Panc1 (cell line): ENCODE measurements at regions not wholly inside any gene's neighbourhood (a gene's known extent, or its start where the extent isn't known, plus 50 kb on each side); places are given as distances from the start of the nearest gene placed in this dataset.

ENCODE experiments used
- ATAC-seq: fragments of 200-7000 bp; cut with Tn5 transposase; 2 replicates; pipeline ENCODE4 v1.9.1; 2020; ENCODE audit warnings: mild to moderate bottlenecking, moderate library complexity
- BruUV-seq: library from RNA; stranded (reverse); fragments of 400-500 nt; replicated peaks from 2 replicates; lab custom pipeline; 2021; lab: Mats Ljungman, UMichigan
- CTCF ChIA-PET: fragments of 300-600 bp; sonication (Branson Sonifier 250); formaldehyde crosslinking; loops from one replicate; lab custom pipeline; 2022; ENCODE audit warnings: antibody characterized with exemption; lab: Charles Lee
- POLR2A ChIA-PET: fragments of 300-600 bp; sonication (Branson Sonifier 250); formaldehyde crosslinking; loops from one replicate; lab custom pipeline; 2022; ENCODE audit warnings: antibody characterized with exemption; lab: Charles Lee
- DNase-seq: peaks from one replicate; pipeline ENCODE4 v3.0.0-alpha.2; 2010; ENCODE audit warnings: low read depth, low spot score
- H3K27ac ChIP-seq: 2 replicates; pipeline ENCODE4 v1.5.1; 2011; ENCODE audit warnings: mild to moderate bottlenecking, low read length, inconsistent platforms
- H3K27me3 ChIP-seq: fragments of 200-500 bp; sonication (Bioruptor generic); 2 replicates; pipeline ENCODE4 v1.6.0; 2014; ENCODE audit warnings: low read length, inconsistent platforms; ENCODE audit not compliant: control insufficient read depth, insufficient read depth
- H3K36me3 ChIP-seq: fragments of 200-500 bp; sonication (Bioruptor generic); 2 replicates; pipeline ENCODE4 v1.5.1; 2014; ENCODE audit warnings: inconsistent platforms, mild to moderate bottlenecking, low read length, moderate library complexity; ENCODE audit not compliant: control insufficient read depth, insufficient read depth
- H3K4me1 ChIP-seq: 2 replicates; pipeline ENCODE4 v1.5.1; 2011; ENCODE audit warnings: inconsistent platforms, mild to moderate bottlenecking, low read length, moderate library complexity; ENCODE audit not compliant: control insufficient read depth, insufficient read depth
- H3K4me3 ChIP-seq, 2 experiments: 2 replicates each; pipeline ENCODE4 v1.5.1; 2011 to 2012; ENCODE audit warnings: low read depth in 2 of 2, low read length in 2 of 2, mild to moderate bottlenecking in 2 of 2, inconsistent platforms in 1 of 2, moderate library complexity in 1 of 2
- H3K9me3 ChIP-seq: fragments of 200-500 bp; sonication (Bioruptor generic); 2 replicates; pipeline ENCODE4 v1.5.1; 2014; ENCODE audit warnings: low read depth, mild to moderate bottlenecking, inconsistent platforms, low read length, moderate library complexity; ENCODE audit not compliant: control insufficient read depth, insufficient read depth
- POLR2AphosphoS5 ChIP-seq: IDR thresholded peaks from 2 replicates; pipeline ENCODE4 v1.6.1; 2012; ENCODE audit warnings: mild to moderate bottlenecking, low read depth, low read length, moderate library complexity
- SIN3A ChIP-seq: IDR thresholded peaks from 2 replicates; pipeline ENCODE4 v1.6.1; 2012; ENCODE audit warnings: low read depth, mild to moderate bottlenecking, low read length, moderate library complexity, borderline replicate concordance; ENCODE audit not compliant: insufficient read depth
- TCF7L2 ChIP-seq: IDR thresholded peaks from 2 replicates; pipeline ENCODE4 v1.6.1; 2011; ENCODE audit warnings: mild to moderate bottlenecking, low read depth, low read length, inconsistent platforms
- in situ Hi-C: cut with HindIII; loops from 2 replicates; pipeline ENCODE4 v1.10.0; 2016; ENCODE audit warnings: low sequenced_read_pairs, low pct_unique_long_range_greater_than_20kb
- intact Hi-C: fragments of 100-400 bp; cut with micrococcal nuclease; formaldehyde crosslinking; loops from one replicate; pipeline ENCODE4 v1.10.0; 2022; ENCODE audit not compliant: unreplicated experiment
- TF ChIP-seq, protein P1 (sequence below): fragments of 450-650 bp; IDR thresholded peaks from 2 replicates; pipeline ENCODE4 v1.5.1; 2017; ENCODE audit warnings: mild to moderate bottlenecking
- TF ChIP-seq, protein P2 (sequence below), 2 experiments: IDR thresholded peaks; 2 replicates each; pipeline ENCODE4 v1.6.1; 2011 to 2012; ENCODE audit warnings: low read depth in 2 of 2, control low read depth in 1 of 2, low read length in 1 of 2, mild to moderate bottlenecking in 1 of 2, moderate library complexity in 1 of 2; ENCODE audit not compliant: insufficient read depth in 1 of 2

- DNase-seq (no peak), ATAC-seq (no peak)
- Histone ChIP-seq H3K9me3 (no peaks in the 10 kb centered on the region), H3K27ac (no peak overlapping the region), H3K4me1 (no peaks in the 10 kb centered on the region), H3K4me3 (no peak overlapping the region), H3K27me3 (no peaks in the 10 kb centered on the region), H3K36me3 (no peaks in the 10 kb centered on the region)
- POLR2A ChIA-PET, result no interaction called here
- in situ Hi-C loops, result no loop called here
- no TSS peak for BruUV-seq
- CTCF ChIA-PET, result no interaction called here
- intact Hi-C loops, result no loop called here
- TF ChIP-seq, protein P1, sequence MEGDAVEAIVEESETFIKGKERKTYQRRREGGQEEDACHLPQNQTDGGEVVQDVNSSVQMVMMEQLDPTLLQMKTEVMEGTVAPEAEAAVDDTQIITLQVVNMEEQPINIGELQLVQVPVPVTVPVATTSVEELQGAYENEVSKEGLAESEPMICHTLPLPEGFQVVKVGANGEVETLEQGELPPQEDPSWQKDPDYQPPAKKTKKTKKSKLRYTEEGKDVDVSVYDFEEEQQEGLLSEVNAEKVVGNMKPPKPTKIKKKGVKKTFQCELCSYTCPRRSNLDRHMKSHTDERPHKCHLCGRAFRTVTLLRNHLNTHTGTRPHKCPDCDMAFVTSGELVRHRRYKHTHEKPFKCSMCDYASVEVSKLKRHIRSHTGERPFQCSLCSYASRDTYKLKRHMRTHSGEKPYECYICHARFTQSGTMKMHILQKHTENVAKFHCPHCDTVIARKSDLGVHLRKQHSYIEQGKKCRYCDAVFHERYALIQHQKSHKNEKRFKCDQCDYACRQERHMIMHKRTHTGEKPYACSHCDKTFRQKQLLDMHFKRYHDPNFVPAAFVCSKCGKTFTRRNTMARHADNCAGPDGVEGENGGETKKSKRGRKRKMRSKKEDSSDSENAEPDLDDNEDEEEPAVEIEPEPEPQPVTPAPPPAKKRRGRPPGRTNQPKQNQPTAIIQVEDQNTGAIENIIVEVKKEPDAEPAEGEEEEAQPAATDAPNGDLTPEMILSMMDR, result no peak
- no peak for TF ChIP-seq SIN3A
- TF ChIP-seq POLR2AphosphoS5, result no peak
- TF ChIP-seq, protein P2, sequence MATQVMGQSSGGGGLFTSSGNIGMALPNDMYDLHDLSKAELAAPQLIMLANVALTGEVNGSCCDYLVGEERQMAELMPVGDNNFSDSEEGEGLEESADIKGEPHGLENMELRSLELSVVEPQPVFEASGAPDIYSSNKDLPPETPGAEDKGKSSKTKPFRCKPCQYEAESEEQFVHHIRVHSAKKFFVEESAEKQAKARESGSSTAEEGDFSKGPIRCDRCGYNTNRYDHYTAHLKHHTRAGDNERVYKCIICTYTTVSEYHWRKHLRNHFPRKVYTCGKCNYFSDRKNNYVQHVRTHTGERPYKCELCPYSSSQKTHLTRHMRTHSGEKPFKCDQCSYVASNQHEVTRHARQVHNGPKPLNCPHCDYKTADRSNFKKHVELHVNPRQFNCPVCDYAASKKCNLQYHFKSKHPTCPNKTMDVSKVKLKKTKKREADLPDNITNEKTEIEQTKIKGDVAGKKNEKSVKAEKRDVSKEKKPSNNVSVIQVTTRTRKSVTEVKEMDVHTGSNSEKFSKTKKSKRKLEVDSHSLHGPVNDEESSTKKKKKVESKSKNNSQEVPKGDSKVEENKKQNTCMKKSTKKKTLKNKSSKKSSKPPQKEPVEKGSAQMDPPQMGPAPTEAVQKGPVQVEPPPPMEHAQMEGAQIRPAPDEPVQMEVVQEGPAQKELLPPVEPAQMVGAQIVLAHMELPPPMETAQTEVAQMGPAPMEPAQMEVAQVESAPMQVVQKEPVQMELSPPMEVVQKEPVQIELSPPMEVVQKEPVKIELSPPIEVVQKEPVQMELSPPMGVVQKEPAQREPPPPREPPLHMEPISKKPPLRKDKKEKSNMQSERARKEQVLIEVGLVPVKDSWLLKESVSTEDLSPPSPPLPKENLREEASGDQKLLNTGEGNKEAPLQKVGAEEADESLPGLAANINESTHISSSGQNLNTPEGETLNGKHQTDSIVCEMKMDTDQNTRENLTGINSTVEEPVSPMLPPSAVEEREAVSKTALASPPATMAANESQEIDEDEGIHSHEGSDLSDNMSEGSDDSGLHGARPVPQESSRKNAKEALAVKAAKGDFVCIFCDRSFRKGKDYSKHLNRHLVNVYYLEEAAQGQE (IDR thresholded peaks at IDR 0.05; ENCODE audit: insufficient read depth in 1 of 2, low read depth in 2 of 2, low read length in 1 of 2), result no peak
- TF ChIP-seq TCF7L2, result no peak
Observed at GRCh38 chr13:60318186-60318585, 78.8 kb upstream of the TDRD3 start.

DNA sequence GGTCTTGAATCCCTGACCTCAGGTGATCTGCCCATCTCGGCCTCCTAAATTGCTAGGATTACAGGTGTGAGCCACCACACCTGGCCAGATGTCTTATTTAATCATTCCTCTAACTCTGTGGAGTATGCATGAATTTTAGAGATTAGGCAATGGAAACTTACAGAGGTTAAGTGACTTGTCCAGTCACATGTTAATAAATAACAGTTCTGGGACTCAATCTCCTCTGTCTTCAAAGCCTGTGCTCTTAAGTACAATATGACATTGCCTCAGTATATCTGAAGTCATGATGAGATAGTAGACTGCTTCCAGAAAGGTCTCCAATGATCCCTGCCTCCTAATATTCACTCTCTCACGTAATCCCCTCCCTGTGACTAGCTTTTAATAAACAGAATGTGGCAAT, 72.9 kb upstream of the TDRD3 start:
- Histone ChIP-seq H3K9me3 (no peaks in the 10 kb centered on the region), H3K27me3 (no peaks in the 10 kb centered on the region), H3K4me3 (no peak overlapping the region), H3K4me1 (no peaks in the 10 kb centered on the region), H3K36me3 (no peaks in the 10 kb centered on the region), H3K27ac (no peak overlapping the region)
- ChIA-PET CTCF (no interaction called here), POLR2A (no interaction called here)
- no peak for TF ChIP-seq TCF7L2
- no peak for TF ChIP-seq SIN3A
- DNase-seq (no peak), ATAC-seq (no peak)
- no TSS peak for BruUV-seq
- intact Hi-C loops (no loop called here), in situ Hi-C loops (no loop called here)

DNA sequence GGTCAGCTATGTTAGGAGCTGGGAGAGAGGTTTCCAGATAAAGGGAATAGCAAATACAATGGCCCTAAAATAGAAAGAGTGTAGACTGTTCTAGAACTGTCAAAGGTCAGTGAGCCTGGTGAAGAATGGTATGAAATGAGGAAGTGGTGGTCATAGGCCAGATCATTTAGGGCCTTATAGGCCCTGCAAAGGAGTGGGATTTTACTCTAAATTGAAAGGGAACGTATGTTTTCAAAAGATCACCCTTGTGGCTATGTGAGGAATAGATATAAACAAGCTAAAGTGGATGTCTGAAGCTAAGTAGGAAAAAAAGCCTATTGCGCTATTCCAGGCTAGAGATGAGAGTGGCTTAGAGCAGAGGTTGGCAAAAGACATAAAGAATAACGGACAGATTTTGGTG, 70.7 kb upstream of the TDRD3 start:
- no TSS peak for BruUV-seq
- TF ChIP-seq SIN3A, result no peak
- TF ChIP-seq TCF7L2, result no peak
- TF ChIP-seq, protein P2 (IDR thresholded peaks at IDR 0.05; ENCODE audit: insufficient read depth in 1 of 2, low read depth in 2 of 2, low read length in 1 of 2), result no peak
- TF ChIP-seq, protein P1, result no peak
- no peak for TF ChIP-seq POLR2AphosphoS5
- ATAC-seq, result no peak
- no peak overlapping the region for H3K27ac ChIP-seq
- H3K36me3 ChIP-seq, result no peaks in the 10 kb centered on the region
- intact Hi-C loops, result no loop called here
- no peak for DNase-seq
- in situ Hi-C loops, result no loop called here
- no peaks in the 10 kb centered on the region for H3K9me3 ChIP-seq
- H3K4me1 ChIP-seq, result no peaks in the 10 kb centered on the region
- ChIA-PET POLR2A (no interaction called here), CTCF (interaction anchor here (0.8 to 0.9 kb wide), 2 partner anchors 104 to 122 kb away, joined by 3 to 9 read pairs; no protein-coding TSS in a partner anchor)
- H3K27me3 ChIP-seq, result no peaks in the 10 kb centered on the region
- H3K4me3 ChIP-seq, result no peak overlapping the region
